Gastrocnemius medialis (tissue), 4 donors: ENCODE measurements at regions not wholly inside any gene's neighbourhood (a gene's known extent, or its start where the extent isn't known, plus 50 kb on each side); places are given as distances from the start of the nearest gene placed in this dataset.

Source experiments
- ATAC-seq, 2 donors: fragments of 150-250 bp; one replicate each; pipeline ENCODE4 v1.9.1; 2016
- DNase-seq, 2 donors: peaks; one replicate each; pipeline ENCODE4 v3.0.0-alpha.2; 2019
- H3K27ac ChIP-seq, 4 donors: fragments of 200-600 bp; sonication (generic); 1 replicate in 1 of 4; 2 replicates in 3 of 4; pipeline ENCODE4 v1.5.1; 2016 to 2018; ENCODE audit warnings: mild to moderate bottlenecking in 2 of 4, moderate library complexity in 1 of 4
- H3K27me3 ChIP-seq, 3 donors: fragments of 200-600 bp; sonication (generic) in 2 of 3; 1 replicate in 1 of 3; 2 replicates in 2 of 3; pipeline versions ENCODE4 v1.5.1 to v1.6.0; 2016 to 2019; ENCODE audit warnings: mild to moderate bottlenecking in 1 of 3, moderate library complexity in 1 of 3
- H3K36me3 ChIP-seq, 2 donors: fragments of 200-600 bp; sonication (generic) in 1 of 2; one replicate each; pipeline ENCODE4 v1.5.1; 2017 to 2018
- H3K4me1 ChIP-seq, 2 donors: fragments of 200-600 bp; sonication (generic) in 1 of 2; one replicate each; pipeline ENCODE4 v1.5.1; 2016 to 2017; ENCODE audit warnings: mild to moderate bottlenecking in 2 of 2
- H3K4me3 ChIP-seq, 4 donors: fragments of 200-600 bp; sonication (generic) in 3 of 4; 1 replicate in 1 of 4; 2 replicates in 3 of 4; pipeline ENCODE4 v1.5.1; 2016 to 2019; ENCODE audit warnings: mild to moderate bottlenecking in 2 of 4
- H3K9me3 ChIP-seq, 3 donors: fragments of 200-600 bp; sonication (generic) in 2 of 3; 1 replicate in 1 of 3; 2 replicates in 2 of 3; pipeline ENCODE4 v1.5.1; 2016 to 2019
- POLR2A ChIP-seq, 2 donors: fragments of 450-650 bp; IDR thresholded peaks; one replicate each; pipeline ENCODE4 v1.6.1; 2017; ENCODE audit warnings: antibody characterized with exemption in 2 of 2, mild to moderate bottlenecking in 2 of 2, moderate library complexity in 2 of 2
- in situ Hi-C, 4 donors: fragments of 200-750 bp; cut with MboI; loops; one replicate each; pipeline versions ENCODE4 v1.15.0 to v1.8.0; 2017; ENCODE audit warnings: low sequenced_read_pairs in 4 of 4
- intact Hi-C: fragments of 100-400 bp; cut with DNase I; formaldehyde crosslinking; loops from one replicate; pipeline ENCODE4 v1.15.1; 2023; ENCODE audit warnings: low total_unique reads
- TF ChIP-seq, protein P1 (sequence below), 5 experiments: fragments of 450-650 bp in 3 of 5; fragments of 200-600 bp in 2 of 5; sonication (generic) in 2 of 5; IDR thresholded peaks in 4 of 5; conservative IDR thresholded peaks in 1 of 5; 1 replicate in 4 of 5; 2 replicates in 1 of 5; pipeline ENCODE4 v1.5.1; 2016 to 2019; ENCODE audit warnings: antibody characterized with exemption in 5 of 5, mild to moderate bottlenecking in 3 of 5, moderate library complexity in 3 of 5

DNA sequence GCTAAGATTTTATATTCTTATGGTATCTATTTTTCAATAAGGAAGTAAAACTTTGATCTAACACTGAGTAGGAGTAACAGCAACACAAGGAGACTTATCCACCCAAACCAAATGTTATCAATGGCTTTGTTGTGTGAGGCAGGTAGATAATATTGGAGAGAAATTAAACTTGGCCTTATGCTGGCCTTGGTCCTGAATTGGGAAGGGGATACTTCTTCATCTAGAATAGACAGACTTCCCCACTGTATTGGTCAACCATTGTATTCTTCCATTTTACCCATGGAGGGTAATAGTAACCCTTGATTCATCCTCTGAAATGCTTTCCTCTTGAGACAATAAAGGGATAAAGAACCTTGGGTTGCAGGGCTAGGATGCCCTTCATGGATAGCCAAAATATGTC lies 76.3 kb upstream of the ANKFN1 start:
- in situ Hi-C loops, result no loop called here
- no peaks in the 10 kb centered on the region for H3K36me3 ChIP-seq
- no peaks in the 10 kb centered on the region for H3K9me3 ChIP-seq
- no peak overlapping the region for H3K27ac ChIP-seq
- intact Hi-C loops, result no loop called here
- no peak overlapping the region for H3K4me3 ChIP-seq
- no peak for DNase-seq
- TF ChIP-seq, protein P1, sequence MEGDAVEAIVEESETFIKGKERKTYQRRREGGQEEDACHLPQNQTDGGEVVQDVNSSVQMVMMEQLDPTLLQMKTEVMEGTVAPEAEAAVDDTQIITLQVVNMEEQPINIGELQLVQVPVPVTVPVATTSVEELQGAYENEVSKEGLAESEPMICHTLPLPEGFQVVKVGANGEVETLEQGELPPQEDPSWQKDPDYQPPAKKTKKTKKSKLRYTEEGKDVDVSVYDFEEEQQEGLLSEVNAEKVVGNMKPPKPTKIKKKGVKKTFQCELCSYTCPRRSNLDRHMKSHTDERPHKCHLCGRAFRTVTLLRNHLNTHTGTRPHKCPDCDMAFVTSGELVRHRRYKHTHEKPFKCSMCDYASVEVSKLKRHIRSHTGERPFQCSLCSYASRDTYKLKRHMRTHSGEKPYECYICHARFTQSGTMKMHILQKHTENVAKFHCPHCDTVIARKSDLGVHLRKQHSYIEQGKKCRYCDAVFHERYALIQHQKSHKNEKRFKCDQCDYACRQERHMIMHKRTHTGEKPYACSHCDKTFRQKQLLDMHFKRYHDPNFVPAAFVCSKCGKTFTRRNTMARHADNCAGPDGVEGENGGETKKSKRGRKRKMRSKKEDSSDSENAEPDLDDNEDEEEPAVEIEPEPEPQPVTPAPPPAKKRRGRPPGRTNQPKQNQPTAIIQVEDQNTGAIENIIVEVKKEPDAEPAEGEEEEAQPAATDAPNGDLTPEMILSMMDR (IDR thresholded peaks at IDR 0.05 in 4 of 5, conservative IDR thresholded peaks at IDR 0.05 in 1 of 5), result no peak
- no peak for ATAC-seq
- H3K4me1 ChIP-seq, result no peaks in the 10 kb centered on the region
- no peaks in the 10 kb centered on the region for H3K27me3 ChIP-seq

DNA sequence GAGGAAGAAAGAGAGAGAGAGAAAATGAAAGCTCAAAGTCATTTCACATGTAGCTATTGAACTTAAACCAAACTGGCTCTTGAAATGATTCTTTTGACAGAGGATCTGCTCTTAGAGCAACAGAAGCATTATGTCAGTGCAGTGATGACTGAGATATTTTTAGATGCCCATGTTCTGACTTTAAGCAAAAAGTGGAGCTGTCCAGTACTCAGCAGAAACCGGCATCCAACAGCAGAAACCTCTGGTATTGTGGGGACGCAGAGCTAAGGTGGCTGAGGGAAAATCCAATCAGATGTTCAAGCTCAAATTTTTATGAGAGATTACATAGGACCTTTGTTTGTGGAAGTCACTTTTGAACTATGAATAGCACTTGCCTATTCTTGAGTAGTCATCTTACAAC lies 69.8 kb upstream of the ANKFN1 start:
- Histone ChIP-seq H3K4me3 (no peak overlapping the region), H3K4me1 (no peaks in the 10 kb centered on the region), H3K9me3 (no peaks in the 10 kb centered on the region), H3K36me3 (no peaks in the 10 kb centered on the region), H3K27ac (no peak overlapping the region), H3K27me3 (no peaks in the 10 kb centered on the region)
- ATAC-seq, result no peak
- intact Hi-C loops (no loop called here), in situ Hi-C loops (no loop called here)
- no peak for DNase-seq
- TF ChIP-seq POLR2A (IDR thresholded peaks at IDR 0.05), result no peak
- TF ChIP-seq, protein P1 (IDR thresholded peaks at IDR 0.05 in 4 of 5, conservative IDR thresholded peaks at IDR 0.05 in 1 of 5), result no peak

DNA sequence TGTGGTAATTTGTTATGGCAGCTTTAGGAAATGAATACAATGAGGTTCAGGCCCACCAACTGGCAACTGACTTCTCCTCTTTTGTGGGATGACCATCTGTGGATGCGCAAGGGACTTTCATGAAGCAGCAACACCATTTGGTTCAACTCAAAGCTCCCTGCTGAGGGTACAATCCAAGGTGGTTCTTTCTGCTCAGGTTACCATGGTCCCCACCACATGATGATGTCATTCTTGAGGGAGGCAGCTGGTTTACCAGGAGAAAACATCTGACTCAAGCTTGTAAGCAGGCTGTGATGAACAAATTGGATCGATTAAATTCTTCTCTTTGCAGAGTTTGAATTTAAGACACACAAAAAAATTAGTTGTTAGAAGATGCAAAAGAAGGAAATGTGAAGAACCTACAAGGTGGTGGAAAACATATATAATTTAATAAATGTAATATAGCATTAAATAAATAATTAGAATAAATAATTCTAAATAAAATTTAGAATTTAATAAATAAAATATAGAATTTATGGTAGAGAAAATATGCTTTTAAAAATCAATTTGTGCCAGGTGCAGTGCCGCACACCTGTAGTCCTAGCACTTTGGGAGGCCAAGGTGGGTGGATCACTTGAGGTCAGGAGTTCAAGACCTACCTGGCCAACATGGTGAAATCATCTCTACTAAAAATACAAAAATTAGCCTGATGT lies 67.6 kb upstream of the ANKFN1 start:
- H3K36me3 ChIP-seq, result no peaks in the 10 kb centered on the region
- ATAC-seq, result no peak
- H3K27ac ChIP-seq, result no peak overlapping the region
- TF ChIP-seq POLR2A (IDR thresholded peaks at IDR 0.05), result no peak
- TF ChIP-seq, protein P1 (IDR thresholded peaks at IDR 0.05 in 4 of 5, conservative IDR thresholded peaks at IDR 0.05 in 1 of 5), result no peak
- in situ Hi-C loops, result no loop called here
- H3K9me3 ChIP-seq, result no peaks in the 10 kb centered on the region
- H3K4me3 ChIP-seq, result no peak overlapping the region
- no peak for DNase-seq
- no peaks in the 10 kb centered on the region for H3K4me1 ChIP-seq
- no peaks in the 10 kb centered on the region for H3K27me3 ChIP-seq
- intact Hi-C loops, result no loop called here

DNA sequence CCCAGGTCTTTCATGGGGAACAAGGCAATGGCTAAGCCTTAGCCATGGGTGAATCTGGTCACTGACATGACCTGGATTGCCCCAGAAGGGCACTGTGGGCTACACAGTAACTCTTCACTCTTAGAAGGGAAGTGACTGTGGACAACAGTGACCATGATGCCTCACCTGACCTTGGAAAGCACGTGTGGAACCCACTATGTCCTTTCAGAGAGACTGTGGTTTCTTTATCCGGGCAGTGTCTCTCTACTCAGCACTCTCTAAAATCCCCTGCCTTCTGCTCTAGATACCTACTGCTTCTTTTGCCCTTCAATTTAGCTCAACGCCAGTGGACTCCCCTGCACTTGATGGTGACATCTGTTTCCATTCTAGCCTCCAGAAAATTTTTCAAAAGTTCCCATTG lies 66.1 kb upstream of the ANKFN1 start:
- Histone ChIP-seq H3K4me1 (no peaks in the 10 kb centered on the region), H3K27me3 (no peaks in the 10 kb centered on the region), H3K4me3 (no peak overlapping the region), H3K27ac (no peak overlapping the region), H3K36me3 (no peaks in the 10 kb centered on the region), H3K9me3 (no peaks in the 10 kb centered on the region)
- intact Hi-C loops, result no loop called here
- no peak for ATAC-seq
- no peak for DNase-seq
- TF ChIP-seq, protein P1 (IDR thresholded peaks at IDR 0.05 in 4 of 5, conservative IDR thresholded peaks at IDR 0.05 in 1 of 5), result no peak
- TF ChIP-seq POLR2A (IDR thresholded peaks at IDR 0.05), result no peak
- in situ Hi-C loops, result no loop called here
